Ramos (cell line): ENCODE measurements at regions not wholly inside any gene's neighbourhood (a gene's known extent, or its start where the extent isn't known, plus 50 kb on each side); places are given as distances from the start of the nearest gene placed in this dataset.

Source experiments
- in situ Hi-C: fragments of 300-500 bp; cut with MboI; formaldehyde crosslinking; loops from one replicate; pipeline ENCODE4 v1.14.3; 2022; ENCODE audit warnings: low sequenced_read_pairs; ENCODE audit not compliant: unreplicated experiment

DNA sequence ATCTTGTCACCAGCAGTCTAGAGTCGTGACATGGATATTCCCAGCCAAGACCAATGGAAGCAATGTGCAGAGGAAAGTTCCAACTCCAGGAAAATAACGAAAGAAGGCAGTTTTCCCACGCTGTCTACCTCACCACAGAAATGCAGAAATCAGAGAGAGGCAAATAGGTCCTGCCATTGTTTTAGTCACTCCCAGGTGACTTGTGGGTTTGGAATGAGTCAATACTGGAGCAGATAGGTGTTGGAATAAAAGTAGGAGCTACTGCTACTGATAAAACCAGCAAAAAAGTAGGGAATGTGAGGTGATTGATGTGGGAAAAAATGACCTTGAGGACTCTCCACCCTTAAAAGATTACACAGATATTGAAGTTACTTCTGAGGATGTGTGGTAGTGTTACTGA is 72.8 kb upstream of the RAI2 start:
- in situ Hi-C loops: no loop called here

DNA sequence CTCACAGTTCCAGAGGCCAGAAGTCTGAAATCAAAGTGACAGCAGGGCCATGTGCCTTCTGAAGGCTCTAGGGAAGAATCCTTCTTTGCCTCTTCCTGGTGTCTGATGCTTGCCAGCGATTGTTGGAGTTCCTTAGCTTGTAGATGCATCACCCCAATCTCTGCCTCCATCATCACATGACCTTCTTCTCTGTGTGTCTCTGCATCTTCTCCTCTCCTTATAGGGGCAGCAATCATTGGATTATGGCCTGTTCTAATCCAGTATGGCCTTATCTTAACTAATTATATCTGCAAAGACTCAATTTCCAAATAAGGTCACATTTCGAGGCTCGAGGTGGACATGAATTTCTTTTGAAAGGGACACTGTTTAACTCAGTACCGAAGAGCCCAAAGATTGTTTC is 71.7 kb upstream of the RAI2 start:
- in situ Hi-C loops: no loop called here

DNA sequence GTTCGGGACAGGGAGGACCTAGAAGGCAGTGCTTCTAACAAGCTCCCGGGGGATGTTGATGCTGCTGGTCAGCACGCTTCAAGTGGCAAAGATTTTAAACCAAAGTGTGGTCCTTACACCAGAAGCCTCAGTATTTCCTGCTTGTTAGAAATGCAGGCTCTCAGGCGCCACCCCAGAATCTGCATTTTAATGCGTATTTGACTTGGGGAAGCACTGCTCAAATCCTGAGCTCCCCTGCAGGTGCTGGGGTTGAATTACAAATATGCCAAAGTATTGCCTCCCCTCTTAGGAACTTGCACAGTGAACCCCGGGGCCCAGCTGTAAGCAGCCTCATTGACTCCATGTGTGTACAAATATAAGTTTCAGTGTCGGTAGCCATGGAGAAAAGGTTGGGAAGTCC is 70.8 kb upstream of the RAI2 start:
- in situ Hi-C loops: no loop called here

DNA sequence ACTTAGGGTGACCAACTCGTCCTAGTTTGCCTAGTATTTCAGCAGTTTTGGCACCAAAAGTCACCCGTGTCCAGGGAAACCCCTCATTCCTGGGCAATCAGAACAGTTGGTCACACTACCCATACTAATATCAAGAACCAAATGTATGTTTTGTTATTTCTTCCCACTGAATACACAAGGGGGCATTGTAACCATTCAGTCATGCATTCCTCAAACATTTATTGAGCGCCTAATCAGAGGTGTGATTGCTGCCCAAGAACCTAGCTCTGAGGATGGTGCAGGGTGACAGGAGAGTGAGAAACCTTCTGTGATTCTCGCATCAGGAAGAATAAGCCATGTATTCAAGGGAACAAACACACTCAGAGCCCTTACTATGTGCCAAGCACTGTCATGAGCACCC is 69.8 kb upstream of the RAI2 start:
- in situ Hi-C loops: no loop called here

DNA sequence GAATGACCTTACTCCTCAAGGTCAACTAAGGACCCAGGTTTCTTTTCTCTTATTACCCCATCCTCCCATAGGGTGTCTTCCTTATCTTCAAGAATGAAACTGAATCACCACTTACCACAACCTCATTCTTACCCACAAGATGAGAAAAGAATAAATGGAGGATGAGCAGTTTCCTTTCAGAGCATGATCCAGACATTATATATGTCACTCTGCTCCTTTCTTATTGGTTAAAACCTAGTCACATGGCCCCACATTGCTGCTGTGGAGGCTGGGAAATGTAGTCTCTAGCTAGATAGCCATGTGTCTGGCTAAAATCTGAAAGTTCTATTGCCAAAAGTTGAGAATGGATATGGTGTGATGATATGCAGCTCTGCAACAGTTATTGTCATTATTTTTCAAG is 62.4 kb upstream of the RAI2 start:
- in situ Hi-C loops: no loop called here

DNA sequence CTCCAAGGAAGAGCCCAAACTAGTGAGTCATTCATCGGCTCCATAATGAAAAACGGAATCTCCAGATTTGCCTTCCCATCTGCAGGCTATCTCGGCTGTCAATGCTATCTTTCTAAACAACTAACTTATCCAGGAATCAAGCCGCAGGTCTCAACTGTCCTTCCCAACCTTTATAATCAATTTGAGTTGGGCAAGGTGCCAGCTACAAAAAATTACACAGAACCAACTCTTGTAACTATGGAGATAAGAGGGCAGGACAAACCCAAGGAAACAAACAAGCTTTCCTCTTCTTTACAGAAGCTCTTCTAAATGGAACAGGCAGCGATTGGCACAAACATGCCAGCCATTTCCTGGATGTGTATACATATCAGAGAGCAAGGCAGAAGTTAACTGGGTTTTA is 61.2 kb upstream of the RAI2 start:
- in situ Hi-C loops: no loop called here

DNA sequence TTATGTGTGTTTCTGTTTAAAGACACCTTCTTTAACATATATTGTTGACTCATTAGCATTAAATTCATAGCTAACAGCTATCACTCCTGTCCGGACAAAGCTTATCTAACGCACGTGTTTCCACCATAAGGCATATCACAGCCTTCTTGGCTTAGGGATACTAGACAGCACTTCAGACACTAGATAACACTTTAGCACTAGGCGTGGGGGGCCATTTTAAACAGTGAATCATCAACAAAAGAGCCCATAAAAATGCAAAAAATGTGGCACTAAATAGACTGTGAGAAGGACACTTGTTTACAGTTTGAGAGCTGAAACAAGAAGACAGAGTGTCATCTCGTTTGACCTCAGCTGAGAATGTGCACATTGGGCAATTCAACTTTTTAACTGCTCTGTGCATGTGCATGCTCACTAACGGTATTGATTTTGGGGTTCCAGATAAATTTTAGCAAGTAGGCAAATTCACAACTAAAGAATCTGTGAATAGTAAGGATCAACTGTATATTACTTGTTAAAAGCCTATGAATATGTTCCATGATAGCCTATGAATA is 58.9 kb upstream of the RAI2 start:
- in situ Hi-C loops: no loop called here

DNA sequence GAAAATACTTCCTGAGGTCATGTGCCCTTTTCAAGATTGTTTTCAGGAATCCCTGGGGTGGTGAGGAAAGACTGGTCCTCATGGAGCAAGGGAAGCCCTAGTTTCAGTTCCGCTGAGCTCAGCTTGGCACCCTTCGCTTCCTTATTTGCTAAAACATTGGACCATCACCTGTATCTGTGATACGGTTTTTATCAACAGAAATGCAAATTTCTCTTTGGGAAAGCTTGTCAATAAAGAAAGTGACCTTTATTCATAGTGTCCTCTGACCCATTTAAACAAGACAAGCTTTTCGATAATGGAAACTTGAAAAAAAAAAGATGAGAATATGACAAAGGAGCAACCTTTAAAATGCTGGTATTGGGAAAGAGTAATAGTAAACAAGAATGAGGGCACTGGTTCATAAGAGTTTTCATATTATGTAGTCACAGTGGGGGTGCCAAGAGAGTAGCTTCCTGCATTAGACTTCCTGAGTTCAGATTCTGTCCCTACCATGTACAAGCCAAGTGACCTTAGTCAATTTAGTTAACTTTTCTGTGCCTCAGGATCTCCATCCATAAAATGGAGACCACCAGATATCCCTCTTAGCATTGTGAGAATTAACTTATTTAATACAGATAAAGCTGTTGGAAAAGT is 57.0 kb upstream of the RAI2 start:
- in situ Hi-C loops: no loop called here

DNA sequence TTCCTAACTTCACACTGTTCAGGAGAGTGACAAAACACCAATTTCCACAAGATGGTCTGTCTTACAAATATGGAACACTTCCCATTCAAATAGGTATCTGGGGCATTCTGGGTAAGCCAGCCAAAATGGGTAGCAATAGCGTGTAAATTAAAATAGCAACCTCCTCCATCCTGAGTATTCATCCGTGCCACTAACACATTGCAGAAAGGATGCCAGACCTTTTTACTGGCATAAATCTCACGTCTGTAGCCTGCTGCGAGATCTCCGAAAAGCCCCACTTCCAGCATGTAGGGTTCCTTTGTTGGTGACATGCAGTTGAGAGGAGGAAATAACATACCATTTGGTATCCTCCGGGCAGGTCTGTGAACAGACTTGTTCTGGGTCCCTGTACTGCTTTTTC is 52.7 kb upstream of the RAI2 start:
- in situ Hi-C loops: no loop called here
